ENCODE measurements at regions not wholly inside any gene's neighbourhood (a gene's known extent, or its start where the extent isn't known, plus 50 kb on each side); places are given as distances from the start of the nearest gene placed in this dataset.

DNA sequence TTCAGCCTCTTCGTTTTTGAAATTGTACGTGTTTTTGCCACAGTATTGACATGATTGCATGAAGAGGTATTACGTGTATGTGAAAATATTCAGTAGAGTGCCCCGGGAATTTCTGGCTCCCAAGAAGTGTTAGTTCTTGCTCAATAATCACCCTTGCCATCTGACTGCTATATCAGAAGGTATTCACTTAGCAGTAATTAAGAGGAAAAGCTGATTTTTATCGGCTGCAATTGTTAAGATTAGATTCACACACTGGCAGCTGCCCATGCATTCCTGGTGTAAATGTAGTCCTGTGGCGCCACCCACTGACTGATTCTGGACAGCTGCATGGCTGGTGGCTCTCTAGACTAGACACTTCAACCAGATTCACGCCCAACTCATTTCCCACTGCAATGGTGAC is 440.1 kb upstream of the ADAMTS16 start:
- DNase-seq (ENCODE audit: low read depth), result peak; percentile 20

DNA sequence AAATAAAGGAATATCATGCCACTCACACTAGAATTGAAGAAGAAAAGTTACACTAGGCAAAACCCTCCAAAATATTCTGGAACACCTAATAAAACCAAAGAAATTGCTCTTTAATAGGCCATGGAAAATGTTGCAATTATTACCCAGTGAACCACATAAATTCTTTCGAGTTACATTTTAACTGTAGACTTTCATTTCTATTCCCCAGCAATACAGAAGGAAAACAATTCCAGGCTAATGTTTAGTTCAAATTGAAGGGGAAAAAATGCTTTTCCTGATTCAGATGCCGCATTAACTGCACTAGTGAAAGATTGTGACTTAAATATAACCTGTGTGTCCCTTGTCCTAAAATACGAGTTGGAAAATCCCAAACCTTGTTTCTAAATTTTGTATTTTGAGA is 439.3 kb upstream of the ADAMTS16 start:
- DNase-seq (ENCODE audit: low read depth), result no peak

DNA sequence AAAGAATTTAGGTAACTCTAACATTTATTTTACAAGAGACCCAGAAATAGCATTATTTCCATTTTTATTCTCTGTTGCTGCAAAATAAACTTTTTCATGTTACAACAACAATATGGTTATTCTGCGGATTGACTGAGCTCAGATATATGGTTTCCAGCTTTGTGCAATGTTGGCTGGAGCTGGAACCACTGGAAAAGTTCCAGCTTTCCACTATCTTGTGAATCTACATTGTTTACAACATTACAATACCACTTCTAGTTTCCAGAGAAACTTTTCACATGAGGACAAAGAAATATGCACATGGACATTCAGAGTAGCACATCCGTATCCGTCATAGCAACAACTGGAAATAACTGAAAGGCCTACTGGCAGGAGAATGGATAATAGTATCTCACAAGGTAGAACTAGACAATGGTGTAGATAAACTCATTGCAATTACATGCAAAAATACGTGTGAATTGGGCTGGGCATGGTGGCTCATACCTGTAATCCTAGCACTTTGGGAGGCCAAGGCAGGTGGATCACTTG is 436.1 kb upstream of the ADAMTS16 start:
- no peak for DNase-seq (ENCODE audit: low read depth)

DNA sequence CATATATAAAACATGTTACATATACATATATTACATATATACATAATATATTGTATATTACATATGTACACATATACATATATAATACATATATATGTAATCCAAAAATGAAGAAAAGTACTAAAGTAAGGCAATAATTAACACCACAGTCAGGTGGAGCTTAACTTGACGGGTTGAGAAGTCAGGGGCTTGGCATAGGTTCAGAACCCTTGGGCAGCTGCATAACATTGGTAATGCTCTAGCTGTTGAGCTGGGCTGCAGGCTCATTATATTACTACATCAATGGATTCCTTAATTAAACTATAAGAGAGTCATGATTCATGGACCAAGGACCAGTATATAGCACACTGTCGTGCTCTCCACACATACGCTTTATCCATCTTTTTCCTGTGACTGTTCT is 435.2 kb upstream of the ADAMTS16 start:
- no peak for DNase-seq (ENCODE audit: low read depth)

DNA sequence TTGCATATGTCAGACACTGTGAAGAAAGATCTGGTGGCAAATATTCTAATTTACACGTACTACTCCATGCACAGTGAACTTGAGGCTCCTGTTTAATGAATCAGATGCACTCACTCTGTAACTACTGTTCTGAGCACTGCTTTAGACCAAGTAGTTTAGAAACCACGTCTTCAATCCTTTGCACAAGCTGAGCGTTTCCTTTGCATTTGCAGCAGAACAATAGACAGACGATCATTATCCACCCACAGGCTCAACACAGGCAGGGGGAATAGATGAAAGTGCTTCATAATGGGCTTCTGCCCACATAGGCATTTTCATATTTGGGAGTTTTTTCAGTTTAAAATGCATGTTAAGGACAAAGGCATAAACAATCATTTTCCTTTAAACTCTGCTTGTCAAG is 423.3 kb upstream of the ADAMTS16 start:
- DNase-seq (ENCODE audit: low read depth), result no peak

DNA sequence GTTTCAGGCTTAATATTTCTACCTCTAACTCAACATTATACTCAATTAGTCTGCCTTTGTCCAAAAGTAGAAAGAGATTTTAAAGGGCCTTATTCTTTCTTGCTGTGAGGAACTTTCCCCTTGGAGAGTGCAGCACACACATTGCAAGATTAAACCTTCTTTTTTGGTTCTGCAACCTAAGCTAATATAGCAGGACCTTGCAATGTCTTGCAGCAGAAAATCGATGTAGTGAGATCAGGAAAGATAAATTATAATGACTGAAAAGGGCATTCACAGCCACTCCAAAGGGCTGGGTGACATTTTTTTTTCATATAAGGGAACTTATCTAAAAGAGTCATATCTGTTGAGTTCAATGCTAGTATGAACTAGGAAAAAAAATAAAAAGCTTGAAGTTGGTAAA is 422.7 kb upstream of the ADAMTS16 start:
- DNase-seq (ENCODE audit: low read depth), result no peak

DNA sequence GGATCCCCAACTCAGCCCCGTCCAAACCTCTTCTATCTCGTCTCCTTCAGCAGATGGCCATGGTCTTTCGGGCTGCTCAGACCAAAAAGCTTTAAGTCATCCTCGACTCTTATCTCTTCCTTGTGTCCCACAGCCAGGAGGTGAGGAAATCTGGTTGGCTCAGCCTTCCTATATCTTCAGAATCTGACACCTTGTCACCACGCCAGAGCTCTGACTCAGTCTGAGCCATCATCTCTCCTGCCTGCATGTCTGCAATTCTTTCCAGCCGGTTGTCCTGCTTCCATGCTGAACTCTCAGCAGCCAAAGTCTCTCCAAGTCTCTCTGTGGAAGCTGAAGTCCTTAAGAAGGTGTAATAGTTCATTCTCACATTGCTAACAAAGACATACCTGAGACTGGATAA is 419.3 kb upstream of the ADAMTS16 start:
- no peak for DNase-seq (ENCODE audit: low read depth)

DNA sequence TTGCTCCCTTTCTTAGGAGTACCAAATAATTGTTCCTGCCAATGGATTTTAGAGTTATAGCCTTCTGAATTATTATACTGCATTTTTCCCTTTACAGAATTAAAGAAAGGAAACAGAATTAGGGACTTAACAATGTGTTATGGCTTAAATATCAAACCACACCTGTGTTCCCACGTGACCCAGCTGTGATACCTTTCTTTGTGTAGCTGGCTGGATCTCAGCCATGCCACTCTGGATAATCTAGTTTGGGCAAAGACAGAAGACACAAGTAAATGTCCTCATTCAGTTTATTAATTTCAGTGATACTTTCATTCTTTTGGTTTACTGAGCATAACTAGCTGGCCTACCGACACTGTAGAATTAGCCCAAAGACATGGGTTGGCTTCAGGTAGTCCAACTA is 417.2 kb upstream of the ADAMTS16 start:
- no peak for DNase-seq (ENCODE audit: low read depth)

DNA sequence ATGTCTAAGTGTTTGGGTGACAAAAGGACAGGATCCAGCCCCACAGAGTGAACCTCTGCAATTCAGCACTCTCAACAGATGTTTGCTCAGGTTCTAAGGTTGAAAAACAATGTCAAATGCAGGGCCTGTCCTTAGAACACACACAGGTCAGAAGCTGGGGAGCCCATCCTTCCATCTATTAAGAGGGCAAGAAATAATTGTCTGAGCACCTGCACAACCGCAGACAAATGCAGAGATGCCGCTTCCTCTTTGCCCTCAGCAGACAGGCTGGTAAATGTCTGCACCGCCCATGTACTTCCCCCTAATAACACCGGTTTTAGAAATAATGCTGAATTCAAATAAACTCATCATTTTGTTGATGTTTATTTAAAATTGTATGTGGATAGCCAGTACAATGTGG is 414.5 kb upstream of the ADAMTS16 start:
- no peak for DNase-seq (ENCODE audit: low read depth)

DNA sequence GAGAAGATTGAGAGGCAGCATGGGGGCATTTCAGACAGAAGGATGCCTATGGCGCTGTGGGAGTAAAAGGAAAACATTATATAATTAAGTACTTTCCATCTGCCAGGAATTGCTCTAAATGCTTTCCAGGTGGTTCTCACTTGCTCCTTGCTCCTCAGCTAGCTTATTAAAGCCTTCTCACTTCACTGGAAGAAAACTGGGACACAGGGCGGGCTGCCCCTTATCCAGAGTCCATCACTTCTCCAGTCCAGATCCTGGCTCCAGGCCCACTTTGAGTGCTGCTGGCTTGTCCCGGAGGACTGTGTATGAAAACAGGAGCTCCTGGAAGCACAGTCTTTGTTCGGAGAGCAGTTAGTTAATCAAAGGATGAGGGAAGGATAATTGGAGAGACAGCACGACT is 409.9 kb upstream of the ADAMTS16 start:
- DNase-seq (ENCODE audit: low read depth), result no peak

DNA sequence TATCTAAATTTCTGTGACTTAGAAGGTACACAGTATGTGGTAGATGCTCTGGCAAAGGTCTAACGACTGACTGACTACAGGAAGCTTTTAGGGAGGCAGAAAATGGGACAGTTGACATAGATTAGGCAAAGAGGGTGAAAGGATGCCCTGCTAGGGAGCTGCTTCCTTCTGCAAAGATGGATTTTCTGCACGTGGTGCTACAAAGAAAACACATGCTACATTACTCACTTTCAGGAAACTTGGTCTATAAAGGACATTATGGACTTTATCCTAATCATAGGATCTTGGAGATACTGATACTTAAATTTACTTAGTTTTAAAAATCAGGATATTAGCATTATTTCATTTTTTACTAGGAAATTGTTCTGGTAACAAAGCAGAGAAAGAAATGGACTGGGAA is 405.8 kb upstream of the ADAMTS16 start:
- no peak for DNase-seq (ENCODE audit: low read depth)

DNA sequence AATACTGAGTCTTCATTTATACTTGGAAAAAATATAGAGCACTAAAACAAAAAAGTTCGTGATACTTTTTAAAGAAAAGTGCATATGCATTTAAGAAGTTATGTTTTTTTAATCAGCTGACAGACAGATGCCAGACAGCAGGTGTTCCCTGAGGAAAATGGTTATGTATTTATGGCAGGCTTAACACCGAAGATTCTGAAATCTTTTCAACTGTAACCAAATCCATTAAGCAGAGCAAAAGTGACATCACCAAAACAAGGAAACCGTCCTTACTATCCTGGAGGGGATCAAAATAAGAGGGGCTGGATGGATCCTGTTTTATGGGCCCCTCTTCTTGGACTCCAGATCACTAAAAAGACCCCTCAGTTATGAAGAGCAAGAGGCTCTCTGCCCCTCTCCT is 404.9 kb upstream of the ADAMTS16 start:
- DNase-seq (ENCODE audit: low read depth), result no peak

DNA sequence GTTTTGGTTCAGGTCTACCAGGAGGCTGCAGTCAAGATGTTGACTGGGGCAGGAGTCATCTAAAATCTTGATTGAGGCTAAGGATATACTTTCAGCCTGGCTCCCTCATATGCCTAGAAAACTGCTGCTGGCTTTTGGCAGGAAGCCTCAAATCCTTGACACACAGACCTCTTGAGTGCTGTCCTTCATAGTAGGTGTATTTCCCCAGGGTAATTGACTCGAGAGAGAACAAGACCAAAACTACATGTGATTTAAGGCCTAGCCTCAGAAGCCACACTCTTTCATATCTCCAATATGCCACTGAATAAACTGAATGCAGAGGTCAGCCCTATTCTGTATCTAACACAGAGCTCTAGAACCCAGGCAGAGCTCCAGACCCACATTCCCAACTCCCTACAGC is 402.3 kb upstream of the ADAMTS16 start:
- no peak for DNase-seq (ENCODE audit: low read depth)

DNA sequence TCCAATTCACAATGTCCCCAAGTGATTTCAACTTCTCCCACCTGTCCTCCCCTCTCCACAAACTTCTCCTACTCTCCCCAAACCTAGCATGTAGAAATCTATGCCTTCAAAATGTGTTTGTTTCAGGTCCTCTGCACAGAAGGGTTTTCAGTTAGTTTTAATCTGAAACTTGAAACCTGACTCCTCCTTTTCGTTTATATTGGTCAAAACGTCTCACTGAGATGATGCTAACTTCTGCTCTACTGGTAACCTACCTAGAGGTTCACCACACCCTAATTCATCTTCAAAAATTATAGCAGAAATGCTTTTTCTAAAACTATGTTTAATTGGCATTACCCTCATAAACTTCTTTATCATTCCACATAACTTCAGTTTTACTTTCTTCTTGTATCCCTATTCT is 401.8 kb upstream of the ADAMTS16 start:
- no peak for DNase-seq (ENCODE audit: low read depth)

DNA sequence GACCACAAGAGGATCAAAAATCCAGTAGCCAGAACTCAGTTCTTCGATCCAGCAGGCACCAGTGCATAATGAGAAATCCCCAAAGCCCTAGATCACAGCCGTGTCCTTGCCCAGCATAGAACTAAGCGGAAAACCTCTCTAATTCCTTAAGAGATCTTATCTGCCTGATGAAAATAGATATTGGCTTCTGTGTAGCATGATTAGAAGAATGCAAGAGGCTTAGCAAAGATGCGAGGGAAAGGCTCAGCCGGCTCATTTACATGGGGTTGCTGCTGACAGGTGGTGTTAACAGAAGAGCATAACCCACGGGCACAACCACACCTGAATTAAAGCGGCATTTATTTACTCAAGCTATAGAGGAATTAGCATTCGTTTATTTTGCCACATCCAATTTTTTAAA is 400.0 kb upstream of the ADAMTS16 start:
- DNase-seq (ENCODE audit: low read depth), result no peak

DNA sequence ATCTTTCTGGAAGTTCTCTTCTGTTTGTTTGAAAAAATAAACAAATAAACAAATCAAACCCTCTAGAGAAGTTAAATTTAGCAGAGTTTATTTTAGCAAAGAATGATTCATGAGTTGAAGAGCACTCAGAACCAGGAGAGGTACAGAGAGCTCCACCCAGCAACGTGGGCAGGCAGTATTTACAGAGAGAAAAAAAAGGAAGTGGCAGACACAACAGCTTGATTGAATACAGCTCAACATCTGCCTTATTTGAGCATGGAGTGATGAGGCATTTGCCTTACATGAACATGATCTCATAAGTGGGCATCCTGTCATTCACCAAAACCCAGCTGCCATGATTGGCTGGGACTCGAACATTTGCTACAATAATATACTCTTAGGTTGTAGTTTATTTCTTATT is 381.6 kb upstream of the ADAMTS16 start:
- DNase-seq (ENCODE audit: low read depth), result no peak

DNA sequence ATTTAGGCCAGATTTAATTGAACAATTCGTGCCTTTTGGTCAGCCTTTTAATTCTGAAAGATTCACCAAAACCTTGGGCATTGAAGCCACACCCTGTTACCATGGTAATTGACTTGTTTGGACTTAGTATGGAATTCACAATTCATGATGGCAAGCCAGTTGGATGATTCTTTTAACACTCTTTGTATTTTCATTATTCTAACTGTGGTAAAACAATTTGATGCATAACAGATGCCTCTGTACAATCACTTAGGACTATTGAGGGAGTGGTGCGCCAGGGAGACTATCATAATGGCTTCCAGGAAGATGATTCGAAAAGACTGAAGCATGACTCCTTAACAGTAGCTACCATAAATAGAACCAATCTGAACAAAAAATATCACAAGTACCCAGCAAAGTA is 381.1 kb upstream of the ADAMTS16 start:
- DNase-seq (ENCODE audit: low read depth), result no peak

DNA sequence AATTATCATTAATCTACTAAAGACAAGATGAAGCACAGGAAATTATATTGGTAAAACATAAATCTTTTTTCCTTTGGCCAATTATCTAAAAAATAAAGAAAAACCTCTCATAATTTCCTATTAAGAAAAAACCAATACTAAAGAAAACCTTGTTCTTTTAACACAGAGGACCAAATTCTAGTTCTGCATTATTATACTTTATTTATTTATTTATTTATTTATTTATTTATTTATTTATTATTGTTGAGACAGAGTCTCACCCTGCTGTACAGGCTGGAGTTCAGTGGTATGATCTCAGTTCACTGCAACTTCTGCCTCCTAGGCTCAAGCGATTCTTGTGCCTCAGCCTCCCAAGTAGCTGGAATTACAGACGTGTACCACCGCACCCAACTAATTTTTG is 377.8 kb upstream of the ADAMTS16 start:
- DNase-seq (ENCODE audit: low read depth), result no peak

DNA sequence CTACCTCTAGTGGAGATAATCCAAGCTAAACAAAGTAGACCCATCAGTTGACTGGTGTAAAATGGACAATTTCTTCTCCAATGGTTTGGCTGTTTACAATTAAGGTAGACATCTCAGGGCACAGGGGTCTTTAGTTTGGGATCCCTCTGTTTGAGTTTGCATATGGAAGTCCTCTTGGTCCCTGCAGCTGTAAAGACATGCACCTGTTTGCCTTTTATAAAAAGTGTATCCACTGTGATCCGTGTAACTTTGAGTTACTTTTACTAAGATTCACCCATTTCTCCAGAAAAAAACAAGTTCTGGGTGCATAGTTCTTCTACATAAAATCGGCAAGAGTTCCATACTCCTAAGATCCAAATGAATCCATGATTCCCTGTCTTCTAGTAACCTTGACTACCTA is 374.7 kb upstream of the ADAMTS16 start:
- no peak for DNase-seq (ENCODE audit: low read depth)

DNA sequence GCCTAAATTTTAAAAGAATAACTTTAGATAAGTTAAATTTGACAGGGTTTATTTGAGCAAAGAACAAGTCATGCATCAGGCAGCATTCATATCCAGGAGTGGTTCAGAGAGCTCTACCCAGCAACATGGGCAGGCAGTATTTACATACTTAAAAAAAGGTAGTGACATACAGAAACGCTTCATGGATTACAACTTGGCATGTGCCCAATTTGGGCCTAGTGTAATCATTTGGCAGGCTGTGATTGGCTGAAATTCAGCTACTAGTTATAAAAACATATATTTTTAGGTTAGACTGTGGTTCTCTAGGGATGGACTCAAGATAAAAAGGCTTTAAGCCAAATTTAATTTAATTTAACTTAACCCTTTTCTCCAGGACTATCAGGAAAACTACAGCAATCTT is 374.0 kb upstream of the ADAMTS16 start:
- DNase-seq (ENCODE audit: low read depth), result no peak

DNA sequence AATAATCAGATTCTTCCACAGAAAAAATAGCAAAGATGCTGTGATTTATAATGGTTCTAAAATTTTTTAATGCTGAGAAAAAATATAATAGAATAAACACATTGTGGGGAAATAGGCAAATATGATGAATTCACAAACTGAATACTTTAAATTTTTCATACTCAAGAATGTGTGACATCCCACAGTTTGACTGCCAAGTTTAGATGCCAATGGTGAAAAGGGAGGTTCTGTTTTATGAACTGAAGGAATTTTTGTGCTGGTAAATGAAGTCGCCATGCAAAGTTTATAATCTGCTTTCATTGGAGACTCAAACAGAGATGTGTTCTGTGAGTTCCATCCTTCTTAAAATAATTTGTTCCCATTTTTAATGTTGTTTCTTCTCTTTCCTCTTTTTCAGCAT is 367.5 kb upstream of the ADAMTS16 start:
- no peak for DNase-seq (ENCODE audit: low read depth)

DNA sequence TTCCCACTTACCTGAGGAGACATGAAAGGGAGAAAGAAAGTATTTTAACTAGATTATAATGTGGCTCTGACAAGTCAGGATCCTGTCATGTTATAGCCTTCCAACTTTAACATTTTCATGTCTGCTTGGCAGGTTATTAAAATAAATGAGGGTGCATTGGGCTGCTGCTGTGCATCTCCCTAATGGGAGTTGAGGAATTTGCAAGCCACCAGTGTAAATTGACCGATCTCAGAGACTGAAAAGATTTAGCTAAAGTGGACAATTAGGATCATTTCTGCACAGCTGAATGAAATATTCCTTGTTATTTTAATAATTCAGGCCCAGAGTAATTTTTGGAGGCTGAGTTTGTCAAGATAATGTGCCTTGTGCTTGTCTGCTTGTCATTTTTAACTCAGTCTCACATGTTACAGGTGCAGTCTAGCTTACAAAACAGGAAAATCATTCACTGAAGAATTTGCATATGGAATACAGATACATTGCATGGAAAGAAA is 366.3 kb upstream of the ADAMTS16 start:
- DNase-seq (ENCODE audit: low read depth), result no peak

DNA sequence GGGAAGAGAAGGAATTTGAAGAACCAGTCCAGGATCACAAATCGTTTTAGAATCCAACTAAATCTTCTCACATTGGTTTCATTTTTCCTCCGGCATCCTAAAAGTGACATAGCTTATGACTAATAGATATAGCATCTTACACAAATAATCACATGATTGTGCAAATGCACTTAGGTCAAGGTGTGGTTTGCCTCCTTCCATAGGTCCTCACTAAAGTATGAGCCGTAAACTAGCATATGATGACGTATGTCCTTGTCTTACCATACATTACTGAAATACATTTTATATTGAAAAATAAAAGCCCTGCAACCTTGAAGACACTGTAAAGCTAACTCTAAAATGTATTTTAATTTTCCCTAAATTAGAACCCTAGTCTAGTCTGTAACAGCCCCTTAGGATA is 362.7 kb upstream of the ADAMTS16 start:
- DNase-seq (ENCODE audit: low read depth), result no peak

DNA sequence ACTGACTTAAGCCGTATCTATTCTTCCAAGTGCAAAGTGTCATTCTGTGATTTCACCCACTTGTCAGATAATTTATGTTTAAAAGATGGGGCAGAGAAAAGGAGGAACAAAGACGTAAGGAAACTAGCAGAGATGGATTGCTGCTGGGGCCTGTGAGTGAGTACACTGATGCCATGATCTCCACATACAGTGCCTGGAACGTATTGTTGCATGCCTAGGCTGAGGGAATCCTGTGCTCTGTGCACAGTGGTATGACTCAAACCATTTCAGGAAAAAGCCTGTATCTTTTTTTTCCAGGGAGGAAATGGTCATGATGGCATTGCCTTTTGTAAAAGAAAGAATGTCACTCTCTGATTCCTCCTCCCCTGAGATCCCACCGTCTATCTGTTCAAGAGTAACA is 359.5 kb upstream of the ADAMTS16 start:
- DNase-seq (ENCODE audit: low read depth), result no peak

DNA sequence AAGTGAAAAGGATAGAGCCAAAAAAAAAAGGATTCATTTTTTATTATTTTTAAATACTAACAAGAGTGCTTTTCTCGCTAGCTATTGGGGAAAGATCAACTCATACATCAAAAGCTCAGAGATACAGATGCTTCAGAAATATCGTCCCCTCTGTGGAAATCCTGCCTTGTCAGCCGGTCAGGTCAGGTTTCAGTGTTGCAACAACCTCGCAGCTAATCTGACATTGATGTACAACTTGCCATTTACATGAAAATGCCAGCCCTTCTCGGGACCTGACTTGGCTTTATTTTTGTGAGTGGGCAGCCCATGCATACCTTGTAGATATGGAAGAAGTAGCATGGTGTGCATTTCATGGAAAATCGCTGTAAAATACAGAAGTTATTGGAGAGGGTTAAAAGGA is 358.8 kb upstream of the ADAMTS16 start:
- no peak for DNase-seq (ENCODE audit: low read depth)

Data from LHCN-M2 (cell line).